ENCODE measurements at regions not wholly inside any gene's neighbourhood (a gene's known extent, or its start where the extent isn't known, plus 50 kb on each side); places are given as distances from the start of the nearest gene placed in this dataset.

DNA sequence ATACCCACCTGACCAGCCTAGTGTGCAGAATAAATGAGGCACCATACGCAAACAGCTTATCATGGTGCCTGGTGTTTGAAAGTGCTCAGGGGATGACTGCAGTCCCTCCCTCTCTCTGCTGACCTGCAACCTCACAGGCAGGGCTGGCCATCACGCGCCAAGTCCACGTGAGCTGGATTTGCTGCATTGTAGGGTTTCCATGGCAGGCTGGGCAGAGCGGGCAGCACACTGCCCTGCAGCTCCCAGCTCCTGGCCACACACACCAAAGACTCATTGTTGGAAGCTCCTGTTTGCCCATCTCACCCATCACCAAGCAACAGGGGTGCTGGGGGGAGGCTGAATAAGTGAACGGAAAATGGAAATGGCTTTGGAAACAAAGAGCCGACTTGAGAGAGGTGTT lies 81.8 kb downstream of the IRX3 start:
- TF ChIP-seq, protein P1, sequence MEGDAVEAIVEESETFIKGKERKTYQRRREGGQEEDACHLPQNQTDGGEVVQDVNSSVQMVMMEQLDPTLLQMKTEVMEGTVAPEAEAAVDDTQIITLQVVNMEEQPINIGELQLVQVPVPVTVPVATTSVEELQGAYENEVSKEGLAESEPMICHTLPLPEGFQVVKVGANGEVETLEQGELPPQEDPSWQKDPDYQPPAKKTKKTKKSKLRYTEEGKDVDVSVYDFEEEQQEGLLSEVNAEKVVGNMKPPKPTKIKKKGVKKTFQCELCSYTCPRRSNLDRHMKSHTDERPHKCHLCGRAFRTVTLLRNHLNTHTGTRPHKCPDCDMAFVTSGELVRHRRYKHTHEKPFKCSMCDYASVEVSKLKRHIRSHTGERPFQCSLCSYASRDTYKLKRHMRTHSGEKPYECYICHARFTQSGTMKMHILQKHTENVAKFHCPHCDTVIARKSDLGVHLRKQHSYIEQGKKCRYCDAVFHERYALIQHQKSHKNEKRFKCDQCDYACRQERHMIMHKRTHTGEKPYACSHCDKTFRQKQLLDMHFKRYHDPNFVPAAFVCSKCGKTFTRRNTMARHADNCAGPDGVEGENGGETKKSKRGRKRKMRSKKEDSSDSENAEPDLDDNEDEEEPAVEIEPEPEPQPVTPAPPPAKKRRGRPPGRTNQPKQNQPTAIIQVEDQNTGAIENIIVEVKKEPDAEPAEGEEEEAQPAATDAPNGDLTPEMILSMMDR (IDR thresholded peaks at IDR 0.05; ENCODE audit: insufficient read depth, low read depth, low read length) = no peak
- no peak for TF ChIP-seq EZH2 (IDR thresholded peaks at IDR 0.05; ENCODE audit: insufficient read depth, low read length)

All from astrocyte (in vitro differentiated cells and primary cell).